ENCODE measurements at regions not wholly inside any gene's neighbourhood (a gene's known extent, or its start where the extent isn't known, plus 50 kb on each side); places are given as distances from the start of the nearest gene placed in this dataset.
A peak's percentile ranks its signal among the peaks of the same experiment; 100 is the strongest.

- DNase-seq (ENCODE audit: low read depth) = no peak
- no peak for TF ChIP-seq CTCF (conservative IDR thresholded peaks at IDR 0.05; ENCODE audit: low read length)
- H3K4me3 ChIP-seq (ENCODE audit: low read length) = no peak overlapping the region
Measured at GRCh38 chr3:124428372-124429128, 301.7 kb upstream of the UMPS start.

GRCh38 chr3:124429129-124429815, 301.0 kb upstream of the UMPS start:
- H3K4me3 ChIP-seq (ENCODE audit: low read length) = no peak overlapping the region
- no peak for TF ChIP-seq CTCF (conservative IDR thresholded peaks at IDR 0.05; ENCODE audit: low read length)
- peak; percentile 58 for DNase-seq (ENCODE audit: low read depth)

- no peak overlapping the region for H3K4me3 ChIP-seq (ENCODE audit: low read length)
- TF ChIP-seq CTCF (conservative IDR thresholded peaks at IDR 0.05; ENCODE audit: low read length) = no peak
- DNase-seq (ENCODE audit: low read depth) = no peak
Measured at GRCh38 chr3:124431331-124431994, 298.8 kb upstream of the UMPS start.

GRCh38 chr3:124434176-124434575, 296.1 kb upstream of the UMPS start:
- H3K4me3 ChIP-seq (ENCODE audit: low read length) = no peak overlapping the region
- DNase-seq (ENCODE audit: low read depth) = no peak
- TF ChIP-seq CTCF (conservative IDR thresholded peaks at IDR 0.05; ENCODE audit: low read length) = no peak

GRCh38 chr3:124435467-124435866, 294.8 kb upstream of the UMPS start:
- TF ChIP-seq CTCF (conservative IDR thresholded peaks at IDR 0.05; ENCODE audit: low read length) = no peak
- DNase-seq (ENCODE audit: low read depth) = no peak

GRCh38 chr3:124438813-124439212, 291.4 kb upstream of the UMPS start:
- H3K4me3 ChIP-seq (ENCODE audit: low read length) = no peak overlapping the region
- no peak for TF ChIP-seq CTCF (conservative IDR thresholded peaks at IDR 0.05; ENCODE audit: low read length)
- no peak for DNase-seq (ENCODE audit: low read depth)

More at GRCh38 chr3:124435467-124435866, 294.8 kb upstream of the UMPS start:
- no peak overlapping the region for H3K4me3 ChIP-seq (ENCODE audit: low read length)
